NCI-H82 treated with DMSO at 0.1 percent for 48 hours (cell line): ENCODE measurements at regions not wholly inside any gene's neighbourhood (a gene's known extent, or its start where the extent isn't known, plus 50 kb on each side); places are given as distances from the start of the nearest gene placed in this dataset.

Experiments used
- DNase-seq: peaks from one replicate; lab custom pipeline; 2025; ENCODE audit not compliant: unreplicated experiment; lab: John Stamatoyannopoulos, UW

GRCh38 chr10:118108194-118109026 is 61.7 kb upstream of the RAB11FIP2 start:
- DNase-seq, result no peak

GRCh38 chr10:118107541-118107940 is 60.8 kb upstream of the RAB11FIP2 start:
- no peak for DNase-seq

GRCh38 chr10:118107040-118107439 is 60.3 kb upstream of the RAB11FIP2 start:
- no peak for DNase-seq

GRCh38 chr10:118106426-118106825 is 59.7 kb upstream of the RAB11FIP2 start:
- no peak for DNase-seq

GRCh38 chr10:118102121-118102520 is 55.4 kb upstream of the RAB11FIP2 start:
- DNase-seq, result no peak

GRCh38 chr10:118101501-118101900 is 54.8 kb upstream of the RAB11FIP2 start:
- no peak for DNase-seq
